NCI-H345 treated with DMSO at 0.1 percent for 48 hours (cell line): ENCODE measurements at regions not wholly inside any gene's neighbourhood (a gene's known extent, or its start where the extent isn't known, plus 50 kb on each side); places are given as distances from the start of the nearest gene placed in this dataset.

Experiments
- DNase-seq: peaks from one replicate; lab custom pipeline; 2025; ENCODE audit not compliant: unreplicated experiment; lab: John Stamatoyannopoulos, UW

DNA sequence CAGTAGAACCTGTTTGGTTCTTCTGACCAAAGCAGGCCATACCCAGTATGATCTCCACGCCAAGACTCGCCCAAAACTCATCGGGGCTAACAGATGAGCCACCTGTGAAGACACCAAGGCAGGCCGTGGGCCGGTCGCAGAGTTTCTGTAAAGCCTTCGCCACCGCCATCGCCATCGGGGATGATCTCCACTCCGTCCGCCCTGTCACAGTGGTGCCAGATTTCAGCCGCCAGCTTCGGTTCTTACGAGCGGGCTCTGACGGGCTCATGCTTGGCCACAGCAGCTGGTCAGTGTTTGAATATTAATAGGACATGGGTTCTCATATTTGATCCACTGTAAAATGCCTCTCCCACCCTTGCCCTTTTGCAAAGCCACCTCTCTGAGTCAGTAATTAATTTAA lies 113.2 kb upstream of the TMEM132D start:
- no peak for DNase-seq

- no peak for DNase-seq
These were observed 114.0 kb upstream of the TMEM132D start for GRCh38 chr12:130017591-130018449.

GRCh38 chr12:130018614-130019013 lies 114.8 kb upstream of the TMEM132D start:
- DNase-seq, result no peak

GRCh38 chr12:130026608-130027176 lies 122.9 kb upstream of the TMEM132D start:
- DNase-seq, result peak; percentile 7

DNA sequence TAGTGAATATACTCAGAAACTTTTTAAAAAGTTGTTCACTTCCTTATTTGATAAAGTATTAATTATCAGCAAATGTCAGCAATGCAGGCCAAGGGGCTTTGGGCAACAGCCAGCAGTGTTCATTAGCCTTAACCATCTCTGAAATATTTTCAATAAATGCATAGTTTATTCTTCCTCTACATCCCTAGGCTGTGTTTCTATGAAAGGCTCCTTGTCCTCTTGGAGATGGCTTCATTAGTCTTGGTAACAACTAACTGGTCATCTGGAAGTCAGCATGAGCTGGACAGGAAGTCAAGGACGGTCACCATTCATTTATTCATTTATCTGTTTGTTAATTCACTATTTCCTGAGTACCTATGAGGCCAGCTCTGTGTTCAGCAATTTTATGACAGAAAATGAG lies 124.0 kb upstream of the TMEM132D start:
- no peak for DNase-seq

DNA sequence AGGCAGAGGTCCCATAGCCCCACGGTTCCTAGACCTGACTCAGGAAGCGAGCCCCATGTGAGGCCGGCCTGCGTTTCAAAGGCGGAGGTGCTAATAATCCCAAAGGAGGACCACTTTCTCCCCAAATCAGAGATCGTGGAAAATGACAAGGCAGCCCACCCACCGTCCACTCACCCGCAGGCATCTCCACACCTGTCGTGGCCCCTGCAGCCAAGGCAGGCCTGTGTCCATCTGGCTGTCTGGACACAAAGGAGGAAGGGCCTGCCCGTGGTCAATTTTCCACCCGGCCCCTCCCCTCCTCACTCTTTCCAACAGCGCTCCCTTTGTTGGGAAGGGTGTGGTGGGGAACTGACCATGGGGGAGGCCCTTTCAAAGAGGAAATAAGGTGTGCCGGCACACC lies 125.3 kb upstream of the TMEM132D start:
- no peak for DNase-seq

- DNase-seq, result no peak
These were observed 127.2 kb upstream of the TMEM132D start for GRCh38 chr12:130031041-130031440.

GRCh38 chr12:130031571-130032189 lies 127.9 kb upstream of the TMEM132D start:
- DNase-seq, result peak; percentile 8

GRCh38 chr12:130041983-130042812 lies 120.1 kb upstream of the FZD10 start:
- DNase-seq, result peak; percentile 33

- DNase-seq, result no peak
These were observed 118.4 kb upstream of the FZD10 start for GRCh38 chr12:130043685-130044406.

DNA sequence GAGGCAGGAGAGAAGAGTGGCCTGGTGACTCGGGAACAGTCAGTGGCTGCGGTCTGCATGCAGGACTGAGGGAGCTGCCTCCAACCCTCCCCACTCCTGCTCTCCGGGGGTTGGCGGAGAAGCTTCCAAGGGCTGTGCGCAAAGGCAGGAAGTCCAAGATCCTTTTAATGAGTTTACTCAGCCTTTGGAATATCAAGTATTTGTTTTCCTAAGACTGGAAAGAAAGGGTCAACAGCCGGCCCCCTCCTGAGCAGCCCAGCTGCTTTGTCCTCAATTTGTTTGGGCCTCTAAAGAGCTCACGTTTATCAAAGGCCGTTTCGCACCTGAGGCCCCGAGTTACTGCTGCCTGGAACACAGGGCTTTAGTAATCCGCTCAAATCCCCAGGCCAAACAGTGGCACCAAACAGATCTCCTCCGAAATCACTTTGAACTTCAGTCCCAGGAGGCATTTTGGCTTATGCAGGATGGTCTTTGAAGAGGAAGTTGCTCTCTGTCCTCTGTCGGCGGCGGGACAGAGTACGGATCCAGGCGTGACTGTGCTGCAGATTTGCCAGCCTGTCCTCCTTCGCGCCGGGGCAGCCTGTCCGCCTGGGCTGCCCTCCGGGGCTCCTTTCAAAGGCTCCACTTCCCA lies 117.2 kb upstream of the FZD10 start:
- peak; percentile 21 for DNase-seq

GRCh38 chr12:130049666-130050065 lies 112.6 kb upstream of the FZD10 start:
- no peak for DNase-seq

DNA sequence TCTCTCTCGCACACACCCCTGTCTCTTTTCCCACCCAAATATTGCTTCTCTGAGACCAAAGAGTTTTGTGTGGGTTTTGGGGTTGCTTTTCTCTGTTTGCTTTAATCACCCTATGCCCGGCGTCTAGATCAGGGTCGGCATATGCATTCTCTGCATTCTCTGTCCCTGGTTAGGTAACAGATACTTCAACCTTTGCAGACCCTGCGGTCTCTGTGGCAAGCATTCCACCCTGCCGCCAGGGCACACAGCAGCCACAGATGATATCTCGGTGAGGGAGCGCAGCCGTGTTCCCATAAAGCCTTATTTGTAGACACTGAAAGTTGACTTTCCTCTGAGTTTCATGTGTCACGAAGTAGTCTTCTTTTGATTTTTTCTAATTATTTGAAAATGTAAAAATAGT lies 110.4 kb upstream of the FZD10 start:
- DNase-seq, result no peak

DNA sequence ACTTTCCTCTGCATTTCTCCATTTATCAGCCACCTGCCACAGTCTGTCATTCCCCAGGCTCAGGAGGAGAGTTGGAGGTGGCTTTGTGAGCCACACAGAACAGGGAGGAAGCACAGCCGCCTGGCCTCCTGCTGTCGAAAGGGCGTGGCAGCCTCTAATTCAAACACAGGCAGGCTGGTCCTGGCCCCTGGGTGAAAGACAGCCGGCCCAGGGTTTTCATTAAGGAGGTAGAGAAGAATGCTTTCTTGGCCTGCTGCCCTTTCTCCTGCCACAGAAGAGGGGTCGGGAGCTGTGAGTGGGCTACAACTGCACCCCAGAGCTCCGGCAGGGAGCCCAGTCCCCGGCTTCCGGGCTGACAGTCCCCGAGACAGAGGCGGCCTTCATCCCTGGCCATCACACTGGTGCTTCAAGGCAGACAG lies 108.6 kb upstream of the FZD10 start:
- DNase-seq, result peak; percentile 41

DNA sequence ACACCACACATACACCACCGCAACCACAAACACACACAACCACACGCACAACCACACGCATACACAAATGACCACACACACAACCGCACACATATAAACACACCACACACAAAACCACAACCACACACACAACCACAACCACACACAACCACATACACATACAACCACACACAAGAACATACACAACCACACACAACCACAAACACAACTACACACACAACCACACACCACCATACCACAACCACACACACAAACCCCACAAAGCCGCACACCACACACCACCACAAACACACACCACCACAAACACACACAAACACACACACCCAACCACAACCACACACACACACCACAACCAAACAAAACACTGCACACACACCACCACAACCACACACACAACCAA lies 107.5 kb upstream of the FZD10 start:
- no peak for DNase-seq

- DNase-seq, result no peak
These were observed 103.3 kb upstream of the FZD10 start for GRCh38 chr12:130058926-130059472.

DNA sequence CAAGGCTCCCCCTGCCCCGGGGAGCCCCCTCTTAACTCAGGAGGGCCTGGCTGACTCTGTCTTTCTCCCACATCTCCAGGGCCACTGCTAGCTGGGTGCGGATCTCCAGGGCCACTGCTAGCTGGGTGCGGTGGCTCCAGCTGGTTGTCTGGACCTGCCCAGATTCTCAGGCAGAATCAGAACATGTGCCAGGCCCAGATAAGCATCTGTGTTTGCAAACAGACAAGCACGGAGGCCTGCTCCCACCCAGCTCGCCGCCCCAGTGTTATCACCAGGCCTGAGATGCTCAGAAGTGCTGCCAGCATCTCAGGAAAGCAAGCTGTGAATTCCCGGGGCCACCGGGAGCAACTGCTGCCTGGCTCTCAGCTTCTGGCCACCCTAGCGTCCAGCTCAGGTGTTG lies 98.4 kb upstream of the FZD10 start:
- no peak for DNase-seq

DNA sequence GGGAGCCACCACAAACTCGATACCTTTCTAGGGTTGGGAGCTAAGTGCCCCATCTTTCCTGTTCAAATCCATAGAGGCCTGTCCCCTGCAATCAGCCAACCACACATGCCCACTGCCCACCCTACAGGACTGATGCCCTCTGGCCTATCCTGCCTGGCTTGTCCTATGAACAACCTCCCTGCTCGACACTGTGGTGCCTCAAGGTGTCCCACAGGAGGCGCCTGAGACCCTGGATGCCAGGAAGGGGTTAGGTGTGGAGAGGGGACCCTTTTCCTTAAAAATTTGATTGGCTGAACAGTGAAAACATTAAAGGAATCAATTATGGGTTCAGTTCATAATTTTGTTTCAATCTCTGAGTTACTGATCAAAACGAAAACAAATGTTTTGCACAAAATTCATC lies 97.3 kb upstream of the FZD10 start:
- DNase-seq, result no peak

DNA sequence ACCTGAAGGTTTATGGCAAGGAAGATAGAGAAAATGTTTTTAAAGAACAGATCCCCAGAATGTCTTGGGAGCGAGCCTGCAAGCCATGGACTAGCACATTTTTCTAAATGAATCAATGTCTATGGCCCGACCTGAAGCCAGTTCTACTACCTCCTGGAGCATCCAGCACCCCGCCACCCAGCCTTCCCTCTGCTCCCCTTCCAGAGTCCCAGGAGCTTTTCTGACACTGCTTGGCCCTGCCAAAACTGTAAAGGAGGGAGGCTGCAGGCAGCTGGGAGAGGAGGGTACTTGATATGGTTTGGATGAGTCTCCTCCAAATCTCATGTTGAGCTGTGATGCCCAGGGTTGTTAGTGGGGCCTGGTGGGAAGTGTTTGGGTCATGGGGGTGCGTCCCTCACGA lies 95.5 kb upstream of the FZD10 start:
- no peak for DNase-seq

- DNase-seq, result no peak
These were observed 93.5 kb upstream of the FZD10 start for GRCh38 chr12:130068741-130069140.
